Adrenal gland (tissue), 7 donors: ENCODE measurements at regions not wholly inside any gene's neighbourhood (a gene's known extent, or its start where the extent isn't known, plus 50 kb on each side); places are given as distances from the start of the nearest gene placed in this dataset.

Source experiments
- DNase-seq, 7 donors: peaks; one replicate each; pipeline ENCODE4 v3.0.0-alpha.2; 2019 to 2020
- H3K27ac ChIP-seq, 5 donors: fragments of 200-600 bp; sonication (generic) in 4 of 5; 1 replicate in 3 of 5; 2 replicates in 2 of 5; pipeline versions ENCODE4 v1.5.1 to v1.8.0; 2016 to 2020; ENCODE audit warnings: mild to moderate bottlenecking in 1 of 5
- H3K27me3 ChIP-seq: fragments of 200-600 bp; 2 replicates; pipeline ENCODE4 v1.8.0; 2021
- H3K36me3 ChIP-seq, 2 donors: fragments of 200-600 bp; replicated peaks in 1 of 2; 1 replicate in 1 of 2; 2 replicates in 1 of 2; pipeline versions ENCODE4 v1.5.1 to v1.8.0; 2018 to 2022
- H3K4me1 ChIP-seq, 2 donors: fragments of 200-600 bp; replicated peaks in 1 of 2; 1 replicate in 1 of 2; 2 replicates in 1 of 2; pipeline versions ENCODE4 v1.5.1 to v1.8.0; 2018 to 2021
- H3K4me3 ChIP-seq, 4 donors: fragments of 200-600 bp; sonication (generic) in 3 of 4; one replicate each; pipeline ENCODE4 v1.5.1; 2016 to 2018
- H3K9me3 ChIP-seq, 3 donors: fragments of 200-600 bp; sonication (generic) in 1 of 3; replicated peaks in 1 of 3; 1 replicate in 2 of 3; 2 replicates in 1 of 3; pipeline versions ENCODE4 v1.5.1 to v1.8.0; 2016 to 2021
- POLR2A ChIP-seq, 2 donors: fragments of 450-650 bp; IDR thresholded peaks; one replicate each; pipeline ENCODE4 v1.6.1; 2017; ENCODE audit warnings: antibody characterized with exemption in 2 of 2, mild to moderate bottlenecking in 2 of 2, moderate library complexity in 1 of 2
- intact Hi-C, 2 donors: fragments of 100-400 bp; cut with DNase I; formaldehyde crosslinking; loops; one replicate each; pipeline versions ENCODE4 v1.14.1 to v1.15.0; 2022 to 2023
- TF ChIP-seq, protein P1 (sequence below), 6 experiments: fragments of 450-650 bp in 4 of 6; fragments of 200-600 bp in 2 of 6; sonication (generic) in 1 of 6; IDR thresholded peaks; 1 replicate in 5 of 6; 2 replicates in 1 of 6; pipeline versions ENCODE4 v1.5.1 to v1.8.0; 2016 to 2021; ENCODE audit warnings: antibody characterized with exemption in 6 of 6, mild to moderate bottlenecking in 2 of 6, moderate library complexity in 1 of 6
- donor health status: DM: yes; HTN: yes; CAD: no.
- donor health status: DM: no; HTN: no; CAD: no.
- donor health status: DM: no; HTN: no; CAD: no.

GRCh38 chr16:19367335-19367734 is 50.3 kb upstream of the TMC5 start:
- H3K27me3 ChIP-seq = no peaks in the 10 kb centered on the region
- no peak overlapping the region for H3K4me3 ChIP-seq
- H3K4me1 ChIP-seq = no peaks in the 10 kb centered on the region
- H3K9me3 ChIP-seq = no peaks in the 10 kb centered on the region
- no peak for DNase-seq
- TF ChIP-seq, protein P1, sequence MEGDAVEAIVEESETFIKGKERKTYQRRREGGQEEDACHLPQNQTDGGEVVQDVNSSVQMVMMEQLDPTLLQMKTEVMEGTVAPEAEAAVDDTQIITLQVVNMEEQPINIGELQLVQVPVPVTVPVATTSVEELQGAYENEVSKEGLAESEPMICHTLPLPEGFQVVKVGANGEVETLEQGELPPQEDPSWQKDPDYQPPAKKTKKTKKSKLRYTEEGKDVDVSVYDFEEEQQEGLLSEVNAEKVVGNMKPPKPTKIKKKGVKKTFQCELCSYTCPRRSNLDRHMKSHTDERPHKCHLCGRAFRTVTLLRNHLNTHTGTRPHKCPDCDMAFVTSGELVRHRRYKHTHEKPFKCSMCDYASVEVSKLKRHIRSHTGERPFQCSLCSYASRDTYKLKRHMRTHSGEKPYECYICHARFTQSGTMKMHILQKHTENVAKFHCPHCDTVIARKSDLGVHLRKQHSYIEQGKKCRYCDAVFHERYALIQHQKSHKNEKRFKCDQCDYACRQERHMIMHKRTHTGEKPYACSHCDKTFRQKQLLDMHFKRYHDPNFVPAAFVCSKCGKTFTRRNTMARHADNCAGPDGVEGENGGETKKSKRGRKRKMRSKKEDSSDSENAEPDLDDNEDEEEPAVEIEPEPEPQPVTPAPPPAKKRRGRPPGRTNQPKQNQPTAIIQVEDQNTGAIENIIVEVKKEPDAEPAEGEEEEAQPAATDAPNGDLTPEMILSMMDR (IDR thresholded peaks at IDR 0.05) = no peak
- no peak for TF ChIP-seq POLR2A (IDR thresholded peaks at IDR 0.05)
- no peak overlapping the region for H3K27ac ChIP-seq
- intact Hi-C loops = no loop called here
- H3K36me3 ChIP-seq = no peaks in the 10 kb centered on the region
